HG02571 (cell line): ENCODE measurements at regions not wholly inside any gene's neighbourhood (a gene's known extent, or its start where the extent isn't known, plus 50 kb on each side); places are given as distances from the start of the nearest gene placed in this dataset.
"Not testable (repeated sequence)": the region's sequence is repeated elsewhere in the genome, so short reads cannot be mapped to it uniquely, and the experiment has no call there.

Experiments used
- ATAC-seq: cut with Tn5 transposase; IDR thresholded peaks from one replicate; pipeline ENCODE4 v1.9.1; 2021; ENCODE audit warnings: mild to moderate bottlenecking, moderate library complexity; ENCODE audit not compliant: unreplicated experiment

GRCh38 chr7:85806321-85806720 is 619.5 kb upstream of the SEMA3D start:
- no peak for ATAC-seq

DNA sequence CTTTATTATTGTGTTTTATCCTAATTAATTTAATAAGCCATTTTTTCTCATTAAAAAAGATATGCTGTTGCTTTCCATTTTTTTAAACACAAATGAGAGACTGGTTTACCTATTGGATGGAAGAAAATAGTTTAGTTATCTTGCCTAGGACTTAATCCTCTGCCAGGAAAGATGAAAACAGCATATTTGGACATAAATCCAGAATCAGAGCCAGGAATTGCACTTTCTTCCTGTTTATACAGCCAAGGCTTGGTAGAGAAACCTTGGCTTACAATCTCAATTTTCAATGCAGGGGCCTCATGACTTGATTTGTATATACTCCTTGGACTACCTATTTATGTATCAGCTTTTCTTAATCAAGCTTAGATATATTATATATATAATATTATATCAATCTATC is 618.8 kb upstream of the SEMA3D start:
- no peak for ATAC-seq

DNA sequence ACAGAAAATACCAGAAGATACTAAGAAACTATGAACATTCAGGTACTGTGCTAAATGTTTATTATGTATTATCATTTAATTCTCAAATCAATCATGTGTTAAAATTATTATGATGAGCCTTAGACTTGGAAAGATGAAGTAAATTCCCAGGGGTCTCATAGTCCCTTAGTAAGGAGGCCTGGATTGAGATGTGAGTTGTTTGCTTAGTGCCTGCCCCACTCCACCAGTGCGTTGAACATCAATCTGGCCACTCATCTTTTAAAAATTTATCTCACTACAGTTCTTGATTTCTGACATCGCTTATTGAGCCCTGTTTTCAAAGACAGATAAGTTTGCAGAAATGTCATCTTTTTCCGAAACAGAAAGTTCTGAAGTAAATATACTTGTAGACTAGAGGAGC is 618.4 kb upstream of the SEMA3D start:
- ATAC-seq, result no peak

DNA sequence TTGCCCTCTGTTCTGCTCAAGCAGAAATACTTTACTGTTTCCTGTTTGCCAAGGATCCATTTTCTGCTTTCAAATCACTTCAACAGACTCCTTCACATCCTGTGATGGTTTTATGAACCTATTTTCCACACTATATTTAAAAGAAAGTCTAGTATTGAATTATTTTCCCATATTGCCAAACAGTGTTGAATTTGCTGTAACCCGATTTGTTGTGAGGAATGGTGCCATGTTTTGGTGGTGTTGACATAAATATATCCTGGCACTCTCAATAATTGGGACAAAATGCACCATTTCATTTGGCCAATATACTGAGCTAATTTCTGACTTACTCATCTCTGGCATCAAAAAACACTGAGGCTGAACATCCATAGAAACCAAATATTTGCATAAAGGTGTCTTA is 615.4 kb upstream of the SEMA3D start:
- ATAC-seq, result no peak

GRCh38 chr7:85796956-85797355 is 610.1 kb upstream of the SEMA3D start:
- ATAC-seq, result no peak

DNA sequence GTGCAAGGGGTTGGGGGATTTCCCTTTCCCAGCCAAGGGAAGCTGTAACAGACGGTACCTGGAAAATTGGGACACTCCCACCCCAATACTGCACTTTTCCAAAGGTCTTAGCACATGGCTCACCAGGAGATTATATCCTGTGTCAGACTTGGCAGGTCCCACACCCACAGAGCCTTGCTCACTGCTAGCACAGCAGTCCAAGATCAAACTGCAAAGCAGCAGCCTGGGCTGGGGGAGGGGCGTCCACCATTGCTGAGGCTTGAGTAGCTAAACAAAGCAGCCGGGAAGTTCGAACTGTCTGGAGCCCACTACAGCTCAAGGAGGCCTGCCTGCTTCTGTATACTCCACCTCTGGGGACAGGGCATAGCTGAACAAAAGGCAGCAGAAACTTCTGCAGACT is 604.2 kb upstream of the SEMA3D start:
- ATAC-seq, result not testable (repeated sequence)

GRCh38 chr7:85781606-85782005 is 594.8 kb upstream of the SEMA3D start:
- no peak for ATAC-seq

DNA sequence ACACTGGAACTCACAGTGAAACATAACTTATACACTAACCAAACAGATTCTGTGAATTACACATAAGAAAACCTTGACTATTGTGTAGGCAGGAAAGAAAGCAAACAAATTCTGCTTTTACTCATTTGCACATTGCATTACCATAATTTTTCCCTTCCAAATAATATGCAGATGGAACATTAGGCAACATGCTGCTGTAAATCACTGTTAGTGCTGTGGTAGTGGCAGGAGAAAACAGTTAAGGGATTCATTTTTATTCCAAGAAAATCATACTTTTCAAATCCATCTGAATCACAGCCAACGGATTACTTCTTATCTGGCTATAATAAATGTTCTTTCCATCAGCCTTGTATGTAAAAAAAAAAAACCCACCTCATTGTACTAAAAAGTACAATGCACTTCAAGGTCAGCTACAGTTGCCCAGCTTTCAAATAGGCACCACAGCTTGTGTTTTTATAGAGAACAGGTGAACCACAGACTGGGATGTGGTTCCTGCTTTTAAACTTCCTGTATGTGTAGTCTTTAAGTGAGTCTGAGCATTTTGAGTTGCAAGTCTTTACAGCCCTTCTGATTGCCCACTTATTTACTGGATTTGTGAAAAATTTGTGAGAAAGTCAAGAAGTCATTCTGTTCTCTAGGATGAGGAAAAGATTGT is 590.0 kb upstream of the SEMA3D start:
- no peak for ATAC-seq

DNA sequence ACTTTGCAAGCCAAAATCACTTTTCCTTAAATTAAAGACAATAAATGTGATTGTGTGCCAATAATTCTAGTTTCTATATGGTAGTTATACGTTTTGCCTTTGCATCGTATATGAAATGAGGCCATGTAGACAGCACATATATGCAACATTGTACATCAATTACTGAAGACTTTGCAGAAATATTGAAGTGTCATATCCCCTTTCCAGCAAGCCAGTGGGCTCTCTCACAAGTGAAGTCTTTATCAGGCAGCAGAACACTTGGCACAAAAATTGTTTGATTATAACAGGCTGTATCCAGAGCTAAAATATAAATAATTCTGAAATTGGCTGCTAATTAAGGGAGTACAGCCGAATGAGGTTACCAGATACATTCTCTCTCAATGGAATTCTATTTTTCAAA is 588.6 kb upstream of the SEMA3D start:
- no peak for ATAC-seq

GRCh38 chr7:85774986-85775385 is 588.1 kb upstream of the SEMA3D start:
- ATAC-seq, result no peak

DNA sequence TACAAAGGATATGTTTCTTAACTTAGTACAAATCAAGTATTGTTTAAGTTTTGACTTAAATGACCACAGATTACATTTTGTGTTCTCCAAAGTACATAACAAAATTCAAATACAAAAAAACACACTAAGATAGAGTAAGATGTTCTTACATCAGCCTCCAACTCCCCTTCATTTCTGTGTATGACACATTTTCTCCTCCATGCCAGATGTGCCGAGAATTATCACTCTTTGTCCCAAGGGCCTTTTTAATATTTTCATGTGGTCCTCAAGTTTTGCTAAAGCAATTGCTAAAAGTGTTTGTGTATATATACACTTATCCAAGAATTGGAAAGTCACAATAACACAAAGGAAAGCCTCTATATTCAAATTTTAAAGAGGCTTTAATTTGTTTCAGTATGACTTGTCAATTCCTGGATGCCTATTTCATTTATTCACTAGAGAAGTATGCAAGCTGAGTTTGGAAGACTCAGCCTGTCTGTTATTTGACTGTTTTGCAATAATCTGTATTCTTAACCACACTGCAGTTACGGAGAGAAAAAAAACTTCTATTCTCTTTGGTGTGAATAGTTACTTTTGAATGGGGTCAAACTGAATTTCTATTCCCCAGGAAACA is 586.4 kb upstream of the SEMA3D start:
- ATAC-seq, result no peak

DNA sequence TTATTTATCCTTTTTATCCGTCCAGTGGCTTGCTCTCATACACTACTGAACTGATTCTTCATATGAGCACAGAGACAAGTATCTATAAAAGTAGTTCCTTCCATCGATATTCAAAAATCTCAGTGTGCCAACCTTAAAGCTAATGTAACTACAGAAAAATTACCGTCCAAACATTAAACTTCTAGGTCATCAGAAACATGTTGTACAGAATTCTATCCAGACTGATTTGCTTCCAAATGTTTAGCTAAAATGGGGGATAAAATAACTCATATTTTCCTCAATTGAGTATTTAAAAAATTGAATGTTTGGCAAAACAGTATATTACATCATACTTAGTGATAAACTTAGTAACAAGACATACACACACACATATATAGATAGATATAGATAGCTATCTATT is 584.7 kb upstream of the SEMA3D start:
- ATAC-seq, result no peak

DNA sequence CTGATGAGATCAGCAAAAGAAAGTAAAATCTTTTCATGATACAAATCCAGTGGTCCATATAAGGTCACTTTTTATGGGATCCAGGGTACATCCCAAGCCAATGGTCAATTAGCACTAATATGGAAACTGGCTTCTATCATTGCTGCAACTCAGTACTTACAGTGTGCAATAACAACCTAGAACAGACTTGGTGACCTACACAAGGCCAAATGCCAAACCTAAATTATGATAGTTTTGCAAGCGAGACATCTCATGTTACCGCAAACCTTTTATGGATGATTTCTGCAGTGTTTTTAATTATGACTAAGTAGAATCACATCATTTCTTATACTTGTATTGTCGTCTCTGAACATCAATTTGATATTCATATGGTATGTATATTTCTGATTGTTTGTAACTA is 583.5 kb upstream of the SEMA3D start:
- no peak for ATAC-seq

DNA sequence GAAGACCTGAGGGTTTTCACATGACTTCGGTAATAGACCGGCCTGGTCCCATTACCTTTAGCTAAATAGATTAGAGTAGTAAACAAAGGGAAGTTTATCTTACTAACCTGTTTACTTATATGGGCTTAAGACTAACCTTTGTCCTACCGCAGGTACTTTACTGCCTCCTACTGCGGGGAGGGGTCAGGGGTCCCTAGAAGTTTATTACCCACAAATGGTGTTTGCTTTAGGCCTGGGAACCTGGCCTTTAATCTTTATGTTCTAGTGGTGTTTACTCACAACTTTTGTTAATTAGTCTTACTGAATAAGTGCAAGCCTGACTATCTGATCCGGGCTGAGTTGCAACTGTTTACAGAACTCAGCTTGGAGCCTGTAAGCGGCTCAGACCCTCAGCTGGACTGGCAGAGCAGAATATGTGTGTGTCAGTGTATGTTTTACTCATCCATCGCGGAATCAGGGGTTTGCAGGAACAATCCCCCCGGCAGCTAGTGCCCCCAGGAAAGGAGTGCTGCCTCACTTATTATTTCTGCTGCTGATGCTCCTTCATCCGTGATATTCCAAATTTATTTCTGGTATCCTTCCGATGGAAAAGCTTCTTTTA is 578.9 kb upstream of the SEMA3D start:
- no peak for ATAC-seq

DNA sequence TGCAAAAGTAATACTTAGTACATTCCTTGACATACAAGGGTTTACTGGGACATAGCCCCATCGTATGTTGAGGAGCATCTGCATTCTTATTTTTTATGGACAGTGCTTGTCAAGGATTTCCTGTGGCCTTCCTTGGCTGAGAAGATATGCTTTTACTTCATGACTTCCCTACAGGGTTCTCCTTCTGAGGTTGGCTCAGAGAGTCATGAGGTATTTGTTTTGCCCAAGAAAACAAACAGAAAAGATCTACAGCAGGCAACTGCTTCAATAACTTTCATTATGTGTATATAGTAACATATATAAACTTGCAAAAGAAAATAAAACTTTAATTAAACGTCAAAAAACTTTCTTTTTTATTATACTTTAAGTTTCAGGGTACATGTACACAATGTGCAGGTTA is 577.2 kb upstream of the SEMA3D start:
- ATAC-seq, result no peak

GRCh38 chr7:85757348-85757747 is 570.5 kb upstream of the SEMA3D start:
- ATAC-seq, result no peak

DNA sequence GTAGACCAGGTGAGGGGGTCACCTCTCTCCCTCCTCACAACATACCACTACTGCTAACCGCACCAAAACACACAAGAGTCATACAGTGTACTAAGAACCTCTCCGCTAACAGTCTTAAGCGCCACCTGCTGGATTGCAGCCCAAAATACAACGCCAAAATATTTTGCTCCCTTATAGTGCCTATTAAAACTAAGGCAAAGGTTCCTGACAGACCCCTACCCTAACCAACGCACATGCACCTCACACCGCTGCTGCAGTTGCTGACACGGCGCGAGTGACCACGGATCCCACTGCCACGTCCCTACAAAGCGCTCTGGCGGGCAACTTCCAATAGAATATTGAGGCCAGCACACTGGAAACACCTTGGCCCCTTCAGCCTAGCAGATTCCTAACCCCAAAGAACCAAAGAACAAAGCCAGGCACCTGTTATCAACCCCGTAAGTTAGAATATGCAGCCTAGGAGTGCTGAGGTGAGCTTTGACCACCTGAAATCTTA is 563.6 kb upstream of the SEMA3D start:
- ATAC-seq, result peak; percentile 92

DNA sequence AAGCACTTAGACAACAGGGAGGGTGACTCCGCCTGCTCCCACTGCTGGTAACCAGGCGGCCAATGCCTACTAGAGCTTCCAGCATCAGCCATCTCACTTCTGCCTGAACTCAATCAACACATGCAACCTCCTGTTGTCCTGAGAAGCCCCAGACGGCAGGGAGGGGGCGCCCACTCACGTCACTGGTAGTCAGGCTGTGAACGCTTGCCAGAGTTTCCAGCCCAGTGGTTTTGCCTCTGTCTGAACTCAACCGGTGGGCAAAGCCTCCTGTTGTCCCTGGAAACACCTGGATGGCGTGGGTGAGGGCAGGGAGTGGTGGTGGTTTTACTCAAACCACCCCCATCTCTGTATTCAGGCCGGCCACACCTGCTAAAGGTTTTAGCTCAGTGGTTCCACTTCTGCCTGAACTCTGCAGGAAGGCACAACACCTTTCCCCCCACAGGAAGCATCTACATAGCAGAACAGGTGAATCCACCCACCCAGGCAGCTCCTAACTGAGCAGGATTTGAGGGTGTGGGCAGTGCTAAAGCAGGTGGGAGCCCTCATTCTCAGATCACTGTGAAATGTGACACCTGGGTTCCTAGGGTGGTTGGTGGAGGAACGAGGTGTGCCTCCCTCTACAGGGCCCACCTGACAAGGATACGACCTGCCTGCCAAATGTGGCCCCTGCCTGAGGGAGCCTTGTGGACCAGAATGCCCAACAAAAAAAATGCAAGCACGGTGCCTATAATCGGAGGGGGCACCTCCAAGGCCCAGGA is 563.0 kb upstream of the SEMA3D start:
- ATAC-seq, result peak; percentile 23

GRCh38 chr7:85748861-85749260 is 562.0 kb upstream of the SEMA3D start:
- no peak for ATAC-seq

DNA sequence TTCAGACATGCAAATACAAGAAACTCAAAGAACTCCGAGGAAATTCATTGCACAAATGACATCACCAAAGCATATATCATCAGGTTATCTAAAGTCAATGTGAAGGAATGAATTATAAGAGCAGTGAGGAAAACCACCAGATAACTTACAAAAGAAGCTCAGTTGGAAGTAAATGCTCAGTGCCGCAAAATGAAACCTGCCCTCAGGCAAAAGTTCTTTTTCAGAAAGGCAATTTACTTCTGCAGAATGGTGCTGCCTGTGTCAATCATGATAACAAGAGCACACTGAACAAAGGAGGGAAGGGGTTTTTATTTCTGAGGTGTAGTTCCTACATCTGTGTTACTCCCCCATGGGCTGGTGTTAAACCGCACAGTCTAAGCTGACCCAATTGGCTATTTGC is 550.6 kb upstream of the SEMA3D start:
- ATAC-seq, result no peak

- no peak for ATAC-seq
Measured at GRCh38 chr7:85736085-85736484, 549.2 kb upstream of the SEMA3D start.

DNA sequence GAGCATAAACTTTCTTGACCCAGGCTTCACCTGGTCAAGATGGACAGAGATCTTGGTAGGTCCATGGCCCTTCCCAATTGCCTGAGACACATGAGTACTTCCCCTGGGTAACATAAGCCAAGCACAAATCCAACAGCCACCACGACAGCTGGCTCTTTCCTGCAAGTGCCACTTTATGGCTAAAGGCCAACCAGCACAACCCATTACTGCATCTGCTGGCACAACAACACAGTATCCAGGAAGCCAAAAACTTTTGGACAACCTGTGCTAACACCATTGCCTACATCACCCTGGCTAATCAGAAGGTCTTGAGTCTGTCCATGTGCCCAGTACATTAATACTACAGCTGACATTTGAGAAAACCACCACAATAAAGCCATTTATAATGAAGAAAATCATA is 548.0 kb upstream of the SEMA3D start:
- no peak for ATAC-seq
